ENCODE measurements at regions not wholly inside any gene's neighbourhood (a gene's known extent, or its start where the extent isn't known, plus 50 kb on each side); places are given as distances from the start of the nearest gene placed in this dataset.

DNA sequence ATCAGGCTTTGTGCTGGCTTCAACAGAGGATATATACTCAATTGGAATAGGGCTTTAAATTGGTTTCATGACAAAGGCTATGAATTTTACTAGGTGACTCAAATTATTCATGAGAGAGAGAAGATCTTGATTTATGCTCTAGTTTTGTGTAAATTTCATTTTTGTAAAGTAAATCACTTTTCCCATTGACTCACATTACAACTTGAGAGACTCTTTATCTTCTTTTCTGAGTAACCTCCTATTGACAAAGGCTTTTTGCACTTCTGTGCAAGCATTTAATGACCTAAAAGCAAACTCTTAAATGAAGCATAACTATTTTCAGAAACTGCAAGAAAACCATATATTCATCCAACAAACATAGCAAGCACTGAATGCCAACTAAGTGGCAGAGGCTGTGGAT lies 98.5 kb upstream of the RHOBTB1 start:
- TF ChIP-seq CREB1 (CRISPR knock-in tag; IDR thresholded peaks at IDR 0.05) (no peak), SMAD4 (CRISPR knock-in tag; IDR thresholded peaks at IDR 0.05) (no peak), ZNF219 (CRISPR knock-in tag; IDR thresholded peaks at IDR 0.05; ENCODE audit: borderline replicate concordance) (no peak), GRHL2 (CRISPR knock-in tag; IDR thresholded peaks at IDR 0.05; ENCODE audit: insufficient replicate concordance, severe bottlenecking) (no peak), ZNF423 (CRISPR knock-in tag; IDR thresholded peaks at IDR 0.05) (no peak), SOX15 (CRISPR knock-in tag; IDR thresholded peaks at IDR 0.05) (no peak), CREM (CRISPR knock-in tag; IDR thresholded peaks at IDR 0.05) (no peak)
- TF ChIP-seq, protein P1, sequence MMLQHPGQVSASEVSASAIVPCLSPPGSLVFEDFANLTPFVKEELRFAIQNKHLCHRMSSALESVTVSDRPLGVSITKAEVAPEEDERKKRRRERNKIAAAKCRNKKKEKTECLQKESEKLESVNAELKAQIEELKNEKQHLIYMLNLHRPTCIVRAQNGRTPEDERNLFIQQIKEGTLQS (CRISPR knock-in tag; conservative IDR thresholded peaks at IDR 0.05), result no peak
- TF ChIP-seq, protein P2, sequence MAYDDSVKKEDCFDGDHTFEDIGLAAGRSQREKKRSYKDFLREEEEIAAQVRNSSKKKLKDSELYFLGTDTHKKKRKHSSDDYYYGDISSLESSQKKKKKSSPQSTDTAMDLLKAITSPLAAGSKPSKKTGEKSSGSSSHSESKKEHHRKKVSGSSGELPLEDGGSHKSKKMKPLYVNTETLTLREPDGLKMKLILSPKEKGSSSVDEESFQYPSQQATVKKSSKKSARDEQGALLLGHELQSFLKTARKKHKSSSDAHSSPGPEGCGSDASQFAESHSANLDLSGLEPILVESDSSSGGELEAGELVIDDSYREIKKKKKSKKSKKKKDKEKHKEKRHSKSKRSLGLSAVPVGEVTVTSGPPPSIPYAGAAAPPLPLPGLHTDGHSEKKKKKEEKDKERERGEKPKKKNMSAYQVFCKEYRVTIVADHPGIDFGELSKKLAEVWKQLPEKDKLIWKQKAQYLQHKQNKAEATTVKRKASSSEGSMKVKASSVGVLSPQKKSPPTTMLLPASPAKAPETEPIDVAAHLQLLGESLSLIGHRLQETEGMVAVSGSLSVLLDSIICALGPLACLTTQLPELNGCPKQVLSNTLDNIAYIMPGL (CRISPR knock-in tag; IDR thresholded peaks at IDR 0.05), result no peak
- TF ChIP-seq, protein P3, sequence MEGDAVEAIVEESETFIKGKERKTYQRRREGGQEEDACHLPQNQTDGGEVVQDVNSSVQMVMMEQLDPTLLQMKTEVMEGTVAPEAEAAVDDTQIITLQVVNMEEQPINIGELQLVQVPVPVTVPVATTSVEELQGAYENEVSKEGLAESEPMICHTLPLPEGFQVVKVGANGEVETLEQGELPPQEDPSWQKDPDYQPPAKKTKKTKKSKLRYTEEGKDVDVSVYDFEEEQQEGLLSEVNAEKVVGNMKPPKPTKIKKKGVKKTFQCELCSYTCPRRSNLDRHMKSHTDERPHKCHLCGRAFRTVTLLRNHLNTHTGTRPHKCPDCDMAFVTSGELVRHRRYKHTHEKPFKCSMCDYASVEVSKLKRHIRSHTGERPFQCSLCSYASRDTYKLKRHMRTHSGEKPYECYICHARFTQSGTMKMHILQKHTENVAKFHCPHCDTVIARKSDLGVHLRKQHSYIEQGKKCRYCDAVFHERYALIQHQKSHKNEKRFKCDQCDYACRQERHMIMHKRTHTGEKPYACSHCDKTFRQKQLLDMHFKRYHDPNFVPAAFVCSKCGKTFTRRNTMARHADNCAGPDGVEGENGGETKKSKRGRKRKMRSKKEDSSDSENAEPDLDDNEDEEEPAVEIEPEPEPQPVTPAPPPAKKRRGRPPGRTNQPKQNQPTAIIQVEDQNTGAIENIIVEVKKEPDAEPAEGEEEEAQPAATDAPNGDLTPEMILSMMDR (IDR thresholded peaks at IDR 0.05), result no peak
- TF ChIP-seq, protein P4, sequence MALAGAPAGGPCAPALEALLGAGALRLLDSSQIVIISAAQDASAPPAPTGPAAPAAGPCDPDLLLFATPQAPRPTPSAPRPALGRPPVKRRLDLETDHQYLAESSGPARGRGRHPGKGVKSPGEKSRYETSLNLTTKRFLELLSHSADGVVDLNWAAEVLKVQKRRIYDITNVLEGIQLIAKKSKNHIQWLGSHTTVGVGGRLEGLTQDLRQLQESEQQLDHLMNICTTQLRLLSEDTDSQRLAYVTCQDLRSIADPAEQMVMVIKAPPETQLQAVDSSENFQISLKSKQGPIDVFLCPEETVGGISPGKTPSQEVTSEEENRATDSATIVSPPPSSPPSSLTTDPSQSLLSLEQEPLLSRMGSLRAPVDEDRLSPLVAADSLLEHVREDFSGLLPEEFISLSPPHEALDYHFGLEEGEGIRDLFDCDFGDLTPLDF (CRISPR knock-in tag; IDR thresholded peaks at IDR 0.05), result no peak
